Renal cortex interstitium (tissue), 11 donors: ENCODE measurements at regions not wholly inside any gene's neighbourhood (a gene's known extent, or its start where the extent isn't known, plus 50 kb on each side); places are given as distances from the start of the nearest gene placed in this dataset.
"Not testable (repeated sequence)": the region's sequence is repeated elsewhere in the genome, so short reads cannot be mapped to it uniquely, and the experiment has no call there.

Experiments
- DNase-seq, 11 donors: peaks; one replicate each; pipeline ENCODE4 v3.0.0-alpha.2; 2013; ENCODE audit warnings: low read depth in 9 of 11, low spot score in 4 of 11; ENCODE audit errors: extremely low read depth in 1 of 11

DNA sequence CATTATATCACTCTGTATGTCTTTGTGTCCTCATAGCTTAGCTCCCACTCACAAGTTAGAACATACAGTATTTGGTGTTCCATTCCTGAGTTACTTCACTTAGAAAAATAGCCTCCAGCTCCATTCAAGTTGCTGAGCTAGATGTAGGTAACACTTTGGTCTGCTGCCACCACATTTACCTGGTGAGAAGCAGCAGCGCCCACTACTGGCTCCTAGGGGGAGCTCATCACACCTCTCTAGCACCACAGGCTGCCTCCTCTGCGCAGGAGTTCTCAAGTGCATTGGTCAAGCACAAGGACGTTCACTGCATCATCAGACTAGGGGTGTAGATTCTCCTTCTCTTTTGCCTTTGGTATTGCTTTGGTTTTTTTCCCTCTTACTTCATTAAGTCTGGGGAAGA lies 530.9 kb upstream of the AUTS2 start:
- DNase-seq, result no peak

DNA sequence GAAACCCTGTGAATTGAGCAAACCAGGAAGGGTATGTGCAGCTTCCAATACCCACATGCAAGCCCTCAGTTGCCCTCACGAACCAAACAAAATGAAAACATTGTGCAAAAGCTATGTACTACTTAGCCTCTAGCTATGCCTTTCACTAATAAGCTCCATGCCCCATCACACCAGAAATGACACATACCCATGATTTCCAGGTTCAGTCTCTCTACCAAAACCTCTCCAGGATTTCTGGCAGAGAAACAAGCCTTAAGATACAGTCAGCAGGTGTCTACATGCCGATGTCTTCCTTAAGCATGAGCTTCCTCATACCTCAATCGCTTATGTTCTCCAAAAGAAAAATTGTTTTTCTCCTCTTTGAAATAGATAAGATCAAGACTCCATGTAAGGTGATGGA lies 527.8 kb upstream of the AUTS2 start:
- DNase-seq, result no peak

DNA sequence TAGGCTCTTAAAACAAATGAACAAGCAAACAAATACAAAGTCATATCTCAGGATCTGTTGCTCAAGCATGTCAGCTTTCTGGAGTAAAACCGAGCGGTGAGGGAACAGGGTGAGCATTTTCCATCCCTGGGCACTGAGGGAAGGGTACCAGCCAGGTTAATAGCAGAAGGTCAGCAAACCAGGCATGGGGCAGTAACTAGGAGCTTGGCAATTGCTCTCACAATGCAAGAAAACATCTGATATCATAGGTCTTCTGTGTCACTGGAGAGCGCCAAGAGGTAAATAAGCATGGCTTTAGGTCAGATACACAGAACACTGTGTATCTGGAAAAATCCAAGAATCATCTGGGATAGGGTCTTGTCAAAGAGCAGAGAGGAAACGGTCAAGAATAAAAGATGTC lies 521.7 kb upstream of the AUTS2 start:
- no peak for DNase-seq

DNA sequence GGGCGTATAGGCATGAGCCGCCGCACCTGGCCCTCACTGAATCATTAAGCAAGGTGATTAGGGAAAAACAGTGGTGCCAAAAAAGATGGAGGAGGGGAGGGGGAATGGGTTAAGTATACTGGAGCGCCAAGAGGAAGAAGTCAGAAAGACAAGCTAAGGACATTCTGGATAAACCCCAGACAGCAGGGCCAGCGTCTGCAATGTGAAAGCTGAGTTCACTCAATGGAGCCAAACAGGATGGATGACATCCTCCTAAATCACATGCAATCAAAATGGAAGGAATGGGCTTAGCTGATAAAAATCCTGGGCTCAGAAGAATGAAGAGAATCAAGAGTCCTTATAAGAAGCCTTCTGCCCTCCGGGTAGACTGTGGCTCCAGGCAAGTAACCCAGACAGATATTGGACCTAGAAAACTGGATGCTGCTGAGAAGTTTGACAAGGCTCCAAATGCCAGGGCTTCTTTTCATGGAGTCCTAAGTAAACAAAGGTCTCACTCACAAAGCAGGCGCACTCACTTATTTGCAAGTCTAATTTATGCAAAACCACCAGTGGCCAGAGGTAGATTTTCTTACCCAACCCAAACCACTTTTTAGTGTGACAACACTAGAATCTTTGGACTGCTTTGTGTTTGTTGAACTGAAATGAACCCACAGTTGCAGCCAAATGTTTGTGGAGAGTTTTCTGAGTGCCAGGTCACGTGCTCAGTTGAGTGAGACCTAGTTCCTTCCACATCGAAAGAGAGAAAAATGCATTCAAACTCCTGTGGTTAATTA lies 519.1 kb upstream of the AUTS2 start:
- peak in 1 of 11 donors; percentile 12 for DNase-seq

DNA sequence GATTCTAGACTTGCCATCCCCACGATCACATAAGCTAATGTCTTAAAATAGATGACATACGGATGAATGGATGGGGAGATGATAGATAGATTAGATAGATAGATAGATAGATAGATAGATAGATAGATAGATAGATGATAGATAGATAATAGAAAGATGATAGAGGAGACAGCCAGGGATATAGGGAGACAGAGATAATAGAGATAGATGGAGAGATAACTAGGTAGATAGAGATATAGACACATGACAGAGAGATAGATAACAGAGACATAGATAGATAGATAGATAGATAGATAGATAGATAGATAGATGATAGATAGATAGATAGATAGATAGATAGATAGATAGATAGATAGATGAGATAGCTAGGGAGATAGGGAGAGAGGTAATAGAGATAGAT lies 511.0 kb upstream of the AUTS2 start:
- DNase-seq, result not testable (repeated sequence)

DNA sequence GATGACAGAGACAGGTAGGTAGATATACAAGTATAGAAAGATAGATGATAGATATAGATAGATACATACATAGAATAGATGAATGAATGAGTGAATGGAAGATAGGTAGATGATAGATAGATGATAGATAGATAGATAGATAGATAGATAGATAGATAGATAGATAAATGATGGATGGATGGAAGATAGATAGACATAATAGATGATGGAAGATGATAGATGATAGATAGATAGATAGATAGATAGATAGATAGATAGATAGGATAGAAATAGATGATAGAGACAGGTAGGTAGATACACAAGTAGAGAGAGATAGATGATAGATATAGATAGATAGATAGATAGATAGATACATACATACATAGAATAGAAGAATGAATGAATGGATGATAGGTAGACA lies 510.1 kb upstream of the AUTS2 start:
- DNase-seq, result no peak

DNA sequence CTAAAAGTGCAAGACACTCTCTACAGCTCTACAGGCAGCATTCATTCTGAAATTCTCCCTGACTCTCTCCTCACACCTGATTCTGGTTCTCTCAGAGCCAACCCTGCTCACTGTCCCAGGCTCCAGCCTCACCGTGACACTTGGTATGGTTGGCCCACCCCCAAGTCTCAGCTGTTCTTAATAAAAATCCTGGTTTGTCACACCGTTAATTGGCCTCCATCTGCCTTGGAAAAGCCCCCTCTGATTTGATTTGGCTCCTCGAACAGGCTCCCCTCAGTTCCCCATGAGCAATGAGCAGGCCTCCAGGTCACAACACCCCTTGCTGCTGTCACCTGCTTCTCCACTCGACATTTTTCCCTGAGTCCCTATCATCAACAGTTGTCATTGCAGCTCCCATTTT lies 507.3 kb upstream of the AUTS2 start:
- no peak for DNase-seq

DNA sequence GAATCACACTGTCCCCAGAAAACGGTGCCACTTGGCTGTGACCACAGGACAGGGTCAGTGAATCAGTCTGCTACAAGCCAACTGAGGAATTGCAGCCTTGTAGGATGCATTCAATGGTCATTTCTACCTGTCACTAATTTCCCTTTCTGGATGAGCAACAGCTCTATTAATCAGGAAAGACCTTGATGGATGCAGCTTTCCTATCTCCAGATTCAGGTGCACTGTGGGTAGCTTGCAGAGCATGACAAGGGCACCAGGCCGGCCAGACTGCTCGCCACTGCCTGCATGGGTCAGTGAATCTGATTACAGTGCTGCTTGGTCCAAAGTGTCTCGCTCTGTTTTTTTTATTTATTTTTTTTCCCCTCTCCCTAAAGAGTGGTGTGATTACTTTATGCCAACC lies 506.8 kb upstream of the AUTS2 start:
- DNase-seq, result no peak

DNA sequence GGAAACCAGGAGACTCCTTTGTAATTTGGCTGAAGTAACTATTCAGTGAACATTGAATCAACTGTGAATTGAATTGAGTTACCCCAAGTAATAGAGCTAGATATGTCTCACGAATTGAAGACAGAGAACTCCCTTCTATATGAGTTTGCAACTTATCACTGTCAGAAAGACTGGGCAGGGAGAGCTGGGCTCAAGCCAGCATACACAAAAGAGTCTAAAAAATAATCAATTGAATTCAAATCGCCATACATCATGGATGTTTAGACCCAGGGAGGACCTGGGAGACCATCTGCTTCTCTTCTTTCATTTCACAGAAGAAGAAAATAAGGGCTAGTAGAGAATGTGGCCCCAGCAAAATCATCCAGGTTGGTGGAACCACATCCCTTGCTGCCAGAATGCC lies 503.1 kb upstream of the AUTS2 start:
- no peak for DNase-seq

DNA sequence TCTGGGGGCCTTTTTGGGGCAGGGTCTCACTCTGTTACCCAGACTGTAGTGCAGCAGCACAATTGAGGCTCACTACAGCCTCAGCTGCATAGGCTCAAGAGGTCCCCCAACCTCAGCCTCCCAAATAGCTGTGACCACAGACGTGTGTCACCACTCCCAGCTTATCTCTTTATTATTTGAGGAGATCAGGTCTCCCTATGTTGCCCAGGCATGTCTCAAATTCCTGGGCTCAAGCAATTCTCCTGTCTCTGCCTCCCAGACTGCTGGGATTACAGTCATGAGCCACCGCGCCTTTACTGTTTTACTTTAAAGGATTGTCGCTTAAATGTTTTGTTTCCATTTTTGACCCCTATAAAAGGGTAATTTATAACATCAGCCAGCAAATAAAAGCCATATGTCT lies 502.6 kb upstream of the AUTS2 start:
- DNase-seq, result peak in 1 of 11 donors; percentile 13

DNA sequence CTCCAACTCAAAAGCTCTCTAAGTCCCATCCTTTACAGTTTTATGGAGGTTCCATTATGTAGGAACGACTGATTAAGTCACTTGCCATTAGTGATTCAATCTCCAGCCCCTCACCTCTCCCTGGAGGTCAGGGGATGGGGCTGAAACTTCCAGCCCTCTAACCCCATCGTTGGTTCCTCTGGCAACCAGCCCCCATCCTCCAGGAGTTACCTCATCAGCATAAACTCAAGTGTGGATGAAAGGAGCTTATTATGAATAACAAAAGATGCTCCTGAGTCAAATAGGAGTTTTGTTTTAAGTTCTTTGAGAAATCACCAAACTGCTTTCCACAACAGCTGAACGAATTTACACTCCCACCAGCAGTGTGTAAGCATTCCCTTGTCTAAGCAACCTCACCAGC lies 494.3 kb upstream of the AUTS2 start:
- DNase-seq, result no peak

DNA sequence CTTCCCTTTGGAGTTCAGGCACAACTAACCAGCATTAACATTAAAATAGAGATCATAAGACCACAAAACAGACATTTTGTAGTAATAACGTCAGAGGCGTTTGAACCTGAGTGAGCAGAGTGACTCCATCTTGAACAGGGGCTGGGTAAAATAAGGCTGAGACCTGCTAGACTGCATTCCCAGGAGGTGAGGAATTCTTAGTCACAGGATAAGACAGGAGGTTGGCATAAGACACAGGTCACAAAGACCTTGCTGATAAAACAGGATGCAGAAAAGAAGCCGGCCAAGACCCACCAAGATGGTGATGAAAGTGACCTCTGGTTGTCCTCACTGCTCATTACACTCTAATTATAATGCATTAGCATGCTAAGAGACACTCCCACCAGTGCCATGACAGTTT lies 493.2 kb upstream of the AUTS2 start:
- no peak for DNase-seq

DNA sequence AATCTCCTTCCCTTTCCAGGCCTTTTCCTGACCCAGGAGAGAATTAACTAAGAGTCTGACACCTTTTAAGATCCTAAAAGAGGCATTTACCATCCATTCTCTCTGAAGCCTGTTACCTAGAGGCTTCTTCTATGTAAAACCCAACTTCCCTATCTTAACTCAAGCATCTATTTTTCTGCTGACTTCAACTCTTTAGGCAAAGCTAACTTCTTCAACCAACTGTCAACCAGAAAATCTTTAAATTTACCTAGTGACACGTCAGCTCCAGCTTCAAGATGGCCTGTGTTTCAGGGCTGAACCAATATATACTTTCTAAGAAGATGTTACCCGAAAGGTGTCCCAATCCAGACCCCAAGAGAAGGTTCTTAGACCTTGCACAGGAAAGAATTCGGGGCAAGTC lies 492.3 kb upstream of the AUTS2 start:
- DNase-seq, result no peak

DNA sequence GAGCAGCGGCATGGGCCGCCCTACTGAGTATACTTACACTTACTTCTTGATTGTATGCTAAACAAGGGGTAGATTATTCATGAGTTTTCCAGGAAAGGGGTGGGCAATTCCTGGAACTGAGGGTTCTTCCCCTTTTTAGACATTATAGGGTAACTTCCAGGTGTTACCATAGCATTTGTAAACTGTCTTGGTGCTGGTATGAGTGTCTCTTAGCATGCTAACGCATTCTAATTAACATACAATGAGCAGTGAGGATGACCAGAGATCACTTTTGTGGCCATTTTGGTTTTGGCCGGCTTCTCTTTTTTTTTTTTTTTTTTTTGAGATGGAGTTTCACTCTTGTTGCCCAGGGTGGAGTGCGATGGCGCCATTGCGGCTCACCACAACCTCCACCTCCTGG lies 491.8 kb upstream of the AUTS2 start:
- DNase-seq, result not testable (repeated sequence)

DNA sequence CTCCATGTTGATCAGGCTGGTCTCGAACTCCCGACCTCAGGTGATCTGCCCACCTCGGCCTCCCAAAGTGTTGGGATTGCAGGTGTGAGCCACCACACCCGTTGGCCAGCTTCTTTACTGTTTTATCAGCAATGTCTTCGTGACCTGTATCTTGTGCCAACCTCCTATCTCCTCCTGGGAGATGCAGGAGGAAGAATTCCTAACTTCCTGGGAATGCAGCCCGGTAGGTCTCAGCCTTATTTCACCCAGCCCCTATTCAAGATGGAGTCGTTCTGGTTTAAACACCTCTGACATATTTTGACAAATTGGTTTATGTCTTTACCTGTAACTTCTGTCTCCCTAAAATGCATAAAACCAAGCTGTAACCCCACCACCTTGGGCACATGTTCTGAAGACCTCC lies 491.3 kb upstream of the AUTS2 start:
- not testable (repeated sequence) for DNase-seq

DNA sequence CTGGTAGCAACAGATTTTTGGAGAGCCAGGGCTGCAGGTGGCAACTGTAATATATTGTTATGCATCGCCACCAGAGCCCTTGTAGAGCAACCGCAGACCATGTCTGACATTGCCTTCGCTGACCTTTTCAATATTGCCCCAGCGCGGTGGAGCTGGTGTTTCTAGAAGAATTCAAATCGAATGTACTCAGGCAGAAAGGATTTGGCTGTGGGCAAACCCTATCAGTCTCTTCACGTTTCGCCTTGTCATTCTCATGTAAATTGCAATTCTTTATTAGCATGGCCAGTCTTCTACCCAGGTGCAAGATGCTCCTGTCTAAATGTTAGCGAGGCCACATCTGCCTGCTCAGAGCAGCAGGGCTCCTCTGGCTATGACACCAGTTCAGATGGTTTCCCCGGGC lies 490.2 kb upstream of the AUTS2 start:
- no peak for DNase-seq

DNA sequence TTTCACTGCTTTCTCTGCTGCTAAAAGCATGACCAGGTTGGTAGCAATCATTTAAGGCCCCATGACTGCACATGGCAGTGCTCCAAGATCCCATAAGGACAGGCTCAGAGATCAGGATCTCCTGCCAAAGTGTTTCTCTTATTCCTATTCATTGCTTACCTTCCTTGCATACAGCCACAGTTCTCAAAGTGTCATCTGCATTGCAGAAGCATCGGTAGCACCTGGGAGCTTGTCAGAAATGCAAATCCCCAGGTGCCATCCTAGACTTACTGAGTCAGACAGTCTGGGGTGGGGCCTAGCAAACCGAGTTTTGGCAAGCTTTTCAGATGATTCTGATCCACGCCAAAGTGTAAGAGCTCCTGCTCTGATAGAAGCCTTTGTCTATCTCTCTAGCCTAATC lies 489.0 kb upstream of the AUTS2 start:
- DNase-seq, result no peak

DNA sequence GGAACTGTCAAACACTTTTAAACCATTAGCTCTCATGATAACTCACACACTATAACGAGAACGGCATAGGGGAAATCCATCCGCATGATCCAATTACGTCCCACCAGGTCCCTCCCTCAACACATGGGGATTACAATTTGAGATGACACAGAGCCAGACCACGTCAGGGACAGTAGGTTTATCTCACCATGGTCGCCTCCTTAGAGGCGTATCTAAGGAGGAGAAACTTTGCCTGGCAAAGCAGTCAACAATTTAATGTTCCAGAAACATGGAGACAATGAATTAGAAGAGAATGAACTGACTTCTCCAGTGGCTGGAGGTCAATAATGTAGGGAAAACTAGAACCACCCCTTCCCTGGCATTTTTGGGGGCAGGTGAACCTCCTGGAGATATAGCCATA lies 488.4 kb upstream of the AUTS2 start:
- DNase-seq, result no peak

DNA sequence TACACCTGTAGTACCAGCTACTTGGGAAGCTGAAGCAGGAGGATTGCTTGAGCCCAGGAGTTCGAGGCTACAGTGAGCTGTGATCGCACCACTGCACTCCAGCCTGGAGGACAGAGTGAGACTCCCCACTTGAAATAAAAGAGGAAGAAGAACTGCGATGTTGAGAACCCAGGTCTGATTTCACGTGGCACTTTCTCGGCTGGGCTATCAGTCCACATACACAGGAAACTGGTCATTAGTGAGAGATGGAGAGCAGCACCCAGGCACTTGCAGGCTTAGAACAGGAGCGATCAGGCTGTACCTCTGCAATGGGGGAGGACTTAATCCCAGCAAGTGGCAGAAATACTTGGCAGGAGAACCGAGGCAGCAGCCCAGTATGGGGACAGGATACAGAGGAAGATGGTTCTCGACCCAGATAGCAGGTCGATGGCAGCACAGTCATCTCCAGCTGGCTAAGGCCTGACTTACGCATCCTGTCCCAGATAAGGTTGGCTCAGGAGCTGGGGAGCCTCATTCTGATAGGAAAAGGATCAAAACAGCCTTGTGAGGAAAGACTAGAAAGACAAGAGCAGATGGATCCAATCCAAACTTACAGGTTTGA lies 487.7 kb upstream of the AUTS2 start:
- no peak for DNase-seq

DNA sequence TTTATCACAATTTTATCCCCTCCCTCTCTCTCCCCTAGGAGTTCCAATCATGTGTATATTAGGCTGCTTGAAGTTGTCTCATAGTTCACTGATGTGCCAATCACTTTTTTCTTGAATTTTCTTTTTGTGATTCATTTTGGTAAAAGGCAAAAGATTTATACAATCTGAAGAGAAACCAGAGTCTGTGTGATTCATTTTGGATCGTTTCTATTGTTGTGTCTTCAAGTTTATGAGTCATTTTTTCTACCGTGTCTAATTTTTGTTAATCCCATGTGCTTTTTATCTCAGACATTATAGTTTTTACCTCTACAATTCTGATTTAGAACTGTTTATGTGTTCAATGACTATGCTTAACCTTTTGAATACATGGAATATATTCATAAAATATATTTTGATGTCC lies 483.9 kb upstream of the AUTS2 start:
- no peak for DNase-seq

DNA sequence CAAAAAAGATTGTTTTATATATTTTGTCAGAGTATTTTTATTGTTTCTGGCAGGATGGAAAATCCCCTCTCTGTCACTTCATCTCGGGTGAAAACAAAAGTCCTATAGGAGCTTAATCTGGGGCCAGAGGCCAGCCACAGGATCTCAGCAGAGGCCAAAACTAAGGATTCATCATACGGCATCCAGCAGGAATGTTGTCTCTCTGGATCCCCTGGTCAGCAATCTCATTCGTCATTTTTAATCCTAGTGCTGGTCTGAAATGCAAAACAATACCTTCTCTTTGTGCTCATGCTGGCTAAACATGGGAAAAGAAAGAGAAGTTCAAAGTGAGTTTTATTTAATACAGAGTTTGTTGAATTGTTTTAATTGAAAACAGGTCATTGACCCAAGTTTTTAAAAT lies 482.5 kb upstream of the AUTS2 start:
- DNase-seq, result no peak
